HG03066 (cell line): ENCODE measurements at regions not wholly inside any gene's neighbourhood (a gene's known extent, or its start where the extent isn't known, plus 50 kb on each side); places are given as distances from the start of the nearest gene placed in this dataset.
"Not testable (repeated sequence)": the region's sequence is repeated elsewhere in the genome, so short reads cannot be mapped to it uniquely, and the experiment has no call there.

Experiments used
- ATAC-seq: cut with Tn5 transposase; IDR thresholded peaks from one replicate; pipeline ENCODE4 v1.9.1; 2021; ENCODE audit warnings: low read depth; ENCODE audit not compliant: unreplicated experiment

- ATAC-seq, result no peak
Measured at GRCh38 chr6:111925296-111925695, 52.0 kb upstream of the FYN start.

GRCh38 chr6:111926731-111927302 lies 53.6 kb upstream of the FYN start:
- ATAC-seq, result no peak

- ATAC-seq, result no peak
Measured at GRCh38 chr6:111927321-111927720, 54.1 kb upstream of the FYN start.

- no peak for ATAC-seq
Measured at GRCh38 chr6:111928139-111928538, 54.9 kb upstream of the FYN start.

- not testable (repeated sequence) for ATAC-seq
Measured at GRCh38 chr6:111934611-111935010, 61.4 kb upstream of the FYN start.

- ATAC-seq, result no peak
Measured at GRCh38 chr6:111936718-111937117, 63.5 kb upstream of the FYN start.

- ATAC-seq, result no peak
Measured at GRCh38 chr6:111938710-111939109, 65.5 kb upstream of the FYN start.

- no peak for ATAC-seq
Measured at GRCh38 chr6:111939902-111940301, 66.7 kb upstream of the FYN start.

GRCh38 chr6:111940801-111941200 lies 67.5 kb upstream of the FYN start:
- no peak for ATAC-seq

GRCh38 chr6:111941686-111942330 lies 68.6 kb upstream of the FYN start:
- no peak for ATAC-seq

GRCh38 chr6:111942561-111942960 lies 69.3 kb upstream of the FYN start:
- ATAC-seq, result no peak

- no peak for ATAC-seq
Measured at GRCh38 chr6:111943266-111943665, 70.0 kb upstream of the FYN start.

GRCh38 chr6:111943726-111944125 lies 70.5 kb upstream of the FYN start:
- no peak for ATAC-seq

GRCh38 chr6:111944541-111944940 lies 71.3 kb upstream of the FYN start:
- ATAC-seq, result no peak

GRCh38 chr6:111949546-111949945 lies 76.3 kb upstream of the FYN start:
- no peak for ATAC-seq

GRCh38 chr6:111949984-111950383 lies 76.7 kb upstream of the FYN start:
- ATAC-seq, result not testable (repeated sequence)

- ATAC-seq, result no peak
Measured at GRCh38 chr6:111950661-111951496, 77.6 kb upstream of the FYN start.

- no peak for ATAC-seq
Measured at GRCh38 chr6:111951497-111952085, 78.3 kb upstream of the FYN start.

GRCh38 chr6:111952274-111952673 lies 79.0 kb upstream of the FYN start:
- no peak for ATAC-seq

GRCh38 chr6:111952821-111953540 lies 79.7 kb upstream of the FYN start:
- no peak for ATAC-seq

- ATAC-seq, result no peak
Measured at GRCh38 chr6:111956098-111956497, 82.8 kb upstream of the FYN start.
